Omental fat pad (tissue), 3 donors: ENCODE measurements at regions not wholly inside any gene's neighbourhood (a gene's known extent, or its start where the extent isn't known, plus 50 kb on each side); places are given as distances from the start of the nearest gene placed in this dataset.
"Not testable (repeated sequence)": the region's sequence is repeated elsewhere in the genome, so short reads cannot be mapped to it uniquely, and the experiment has no call there.

Experiments
- ATAC-seq: fragments of 150-250 bp; one replicate; pipeline ENCODE4 v1.9.1; 2016; ENCODE audit warnings: mild to moderate bottlenecking, moderate library complexity; ENCODE audit not compliant: low FRiP score
- DNase-seq: peaks from one replicate; pipeline ENCODE4 v3.0.0-alpha.2; 2019; ENCODE audit warnings: low spot score
- CTCF ChIP-seq, 3 donors: fragments of 450-650 bp; IDR thresholded peaks; one replicate each; pipeline ENCODE4 v1.5.1; 2016 to 2017; ENCODE audit warnings: antibody characterized with exemption in 3 of 3, mild to moderate bottlenecking in 3 of 3, moderate library complexity in 2 of 3

- TF ChIP-seq CTCF (IDR thresholded peaks at IDR 0.05) = no peak
- no peak for DNase-seq
- no peak for ATAC-seq
Observed at GRCh38 chr4:64935469-64936001, 526.3 kb upstream of the TECRL start.

GRCh38 chr4:64911846-64912245, 502.6 kb upstream of the TECRL start:
- no peak for ATAC-seq
- DNase-seq = no peak
- no peak for TF ChIP-seq CTCF (IDR thresholded peaks at IDR 0.05)

GRCh38 chr4:64903986-64904385, 494.7 kb upstream of the TECRL start:
- DNase-seq (no peak), ATAC-seq (no peak)
- no peak for TF ChIP-seq CTCF (IDR thresholded peaks at IDR 0.05)

- ATAC-seq (no peak), DNase-seq (no peak)
- no peak for TF ChIP-seq CTCF (IDR thresholded peaks at IDR 0.05)
Observed at GRCh38 chr4:64899563-64899962, 490.3 kb upstream of the TECRL start.

- not testable (repeated sequence) for DNase-seq, ATAC-seq
Observed at GRCh38 chr4:64899030-64899429, 489.8 kb upstream of the TECRL start.

- TF ChIP-seq CTCF (IDR thresholded peaks at IDR 0.05) = no peak
- no peak for ATAC-seq
Observed at GRCh38 chr4:64897683-64898082, 488.4 kb upstream of the TECRL start.

GRCh38 chr4:64895031-64895430, 485.8 kb upstream of the TECRL start:
- ATAC-seq (no peak), DNase-seq (no peak)
- no peak for TF ChIP-seq CTCF (IDR thresholded peaks at IDR 0.05)

More at GRCh38 chr4:64897683-64898082, 488.4 kb upstream of the TECRL start:
- DNase-seq = no peak

GRCh38 chr4:64893205-64893604, 484.0 kb upstream of the TECRL start:
- no peak for TF ChIP-seq CTCF (IDR thresholded peaks at IDR 0.05)
- ATAC-seq = no peak
- no peak for DNase-seq
